Gastroesophageal sphincter (tissue), 4 donors: ENCODE measurements at regions not wholly inside any gene's neighbourhood (a gene's known extent, or its start where the extent isn't known, plus 50 kb on each side); places are given as distances from the start of the nearest gene placed in this dataset.

Experiments
- ATAC-seq: fragments of 150-250 bp; one replicate; pipeline ENCODE4 v1.9.1; 2016; ENCODE audit warnings: mild to moderate bottlenecking, moderate library complexity
- H3K27ac ChIP-seq, 4 donors: fragments of 200-600 bp; sonication (generic) in 3 of 4; 1 replicate in 3 of 4; 2 replicates in 1 of 4; pipeline ENCODE4 v1.5.1; 2016 to 2019
- H3K27me3 ChIP-seq: fragments of 200-600 bp; sonication (generic); one replicate; pipeline ENCODE4 v1.5.1; 2019
- H3K36me3 ChIP-seq, 2 donors: fragments of 200-600 bp; sonication (generic); one replicate each; pipeline ENCODE4 v1.5.1; 2019; ENCODE audit warnings: control low read depth in 1 of 2
- H3K4me1 ChIP-seq, 3 donors: fragments of 200-600 bp; sonication (generic); 1 replicate in 2 of 3; 2 replicates in 1 of 3; pipeline ENCODE4 v1.5.1; 2016 to 2019; ENCODE audit warnings: control low read depth in 2 of 3
- H3K4me3 ChIP-seq, 2 donors: fragments of 200-600 bp; sonication (generic); one replicate each; pipeline ENCODE4 v1.5.1; 2019; ENCODE audit warnings: mild to moderate bottlenecking in 1 of 2, moderate library complexity in 1 of 2
- H3K9me3 ChIP-seq, 3 donors: fragments of 200-600 bp; sonication (generic); one replicate each; pipeline ENCODE4 v1.5.1; 2017 to 2019; ENCODE audit warnings: control low read depth in 2 of 3
- CTCF ChIP-seq, 4 experiments: fragments of 200-600 bp in 2 of 4; fragments of 450-650 bp in 2 of 4; sonication (generic) in 1 of 4; IDR thresholded peaks; one replicate each; pipeline ENCODE4 v1.5.1; 2017 to 2019; ENCODE audit warnings: antibody characterized with exemption in 4 of 4, mild to moderate bottlenecking in 2 of 4, moderate library complexity in 2 of 4
- EP300 ChIP-seq: sonication (generic); formaldehyde crosslinking; IDR thresholded peaks from one replicate; pipeline ENCODE4 v1.6.1; 2017; ENCODE audit warnings: antibody characterized with exemption, mild to moderate bottlenecking
- POLR2A ChIP-seq, 2 donors: fragments of 450-650 bp; IDR thresholded peaks; one replicate each; pipeline ENCODE4 v1.6.1; 2017; ENCODE audit warnings: antibody characterized with exemption in 2 of 2, mild to moderate bottlenecking in 2 of 2, moderate library complexity in 1 of 2
- POLR2AphosphoS5 ChIP-seq: sonication (generic); formaldehyde crosslinking; IDR thresholded peaks from one replicate; pipeline ENCODE4 v1.6.1; 2017; ENCODE audit warnings: antibody characterized with exemption
- WGBS, 2 donors: methylation state at CpG; one replicate each; pipeline ENCODE4 v1.1.5; 2018; ENCODE audit warnings: low coverage in 1 of 2; 5-methylcytosine and 5-hydroxymethylcytosine counted together

GRCh38 chr22:26860301-26860700 lies 202.9 kb downstream of the MIAT start:
- no peaks in the 10 kb centered on the region for H3K27me3 ChIP-seq
- no peaks in the 10 kb centered on the region for H3K4me1 ChIP-seq
- no peaks in the 10 kb centered on the region for H3K9me3 ChIP-seq
- no peak overlapping the region for H3K4me3 ChIP-seq
- no peak overlapping the region for H3K27ac ChIP-seq
- ATAC-seq, result no peak
- TF ChIP-seq EP300 (no peak), CTCF (IDR thresholded peaks at IDR 0.05) (no peak), POLR2A (IDR thresholded peaks at IDR 0.05) (no peak), POLR2AphosphoS5 (no peak)
- WGBS, 2 donors, result 85 to 94% methylated on average over 3 of the region's 9 CpGs
- no peaks in the 10 kb centered on the region for H3K36me3 ChIP-seq

GRCh38 chr22:26865021-26865420 lies 207.6 kb downstream of the MIAT start:
- no peak overlapping the region for H3K4me3 ChIP-seq
- H3K27ac ChIP-seq, result no peak overlapping the region
- peaks cover 0 to 7% (median 0%) of the 10 kb centered on the region in 3 donors for H3K9me3 ChIP-seq
- no peaks in the 10 kb centered on the region for H3K4me1 ChIP-seq
- 86 to 100% methylated on average over 1 of the region's 1 CpG for WGBS, 2 donors
- no peak for TF ChIP-seq POLR2A (IDR thresholded peaks at IDR 0.05)
- TF ChIP-seq POLR2AphosphoS5, result no peak
- no peak for TF ChIP-seq CTCF (IDR thresholded peaks at IDR 0.05)
- no peak for TF ChIP-seq EP300
- H3K36me3 ChIP-seq, result peaks cover 0 to 10% of the 10 kb centered on the region in 2 donors
- ATAC-seq, result no peak
- no peaks in the 10 kb centered on the region for H3K27me3 ChIP-seq

- no peaks in the 10 kb centered on the region for H3K36me3 ChIP-seq
- 93 to 94% methylated on average over 4 of the region's 4 CpGs for WGBS, 2 donors
- no peak overlapping the region for H3K4me3 ChIP-seq
- ATAC-seq, result no peak
- H3K9me3 ChIP-seq, result no peaks in the 10 kb centered on the region
- peaks cover 0 to 13% (median 0%) of the 10 kb centered on the region in 3 donors for H3K4me1 ChIP-seq
- no peak overlapping the region for H3K27ac ChIP-seq
- TF ChIP-seq POLR2A (IDR thresholded peaks at IDR 0.05) (no peak), EP300 (no peak), CTCF (IDR thresholded peaks at IDR 0.05) (no peak)
- H3K27me3 ChIP-seq, result no peaks in the 10 kb centered on the region
Observed at GRCh38 chr22:26883393-26883792, 226.0 kb downstream of the MIAT start.

- no peaks in the 10 kb centered on the region for H3K36me3 ChIP-seq
- no peak overlapping the region for H3K4me3 ChIP-seq
- H3K27ac ChIP-seq, result no peak overlapping the region
- H3K27me3 ChIP-seq, result no peaks in the 10 kb centered on the region
- ATAC-seq, result no peak
- WGBS, 2 donors, result 67 to 80% methylated on average over 1 of the region's 7 CpGs
- peaks cover 0 to 13% (median 0%) of the 10 kb centered on the region in 3 donors for H3K4me1 ChIP-seq
- TF ChIP-seq POLR2AphosphoS5 (no peak), EP300 (no peak), POLR2A (IDR thresholded peaks at IDR 0.05) (no peak), CTCF (IDR thresholded peaks at IDR 0.05) (no peak)
- H3K9me3 ChIP-seq, result no peaks in the 10 kb centered on the region
Observed at GRCh38 chr22:26884921-26885320, 227.5 kb downstream of the MIAT start.

- Histone ChIP-seq H3K9me3 (no peaks in the 10 kb centered on the region), H3K4me1 (peaks cover 0 to 13% (median 0%) of the 10 kb centered on the region in 3 donors), H3K27ac (no peak overlapping the region), H3K36me3 (no peaks in the 10 kb centered on the region), H3K27me3 (no peaks in the 10 kb centered on the region), H3K4me3 (no peak overlapping the region)
- ATAC-seq, result no peak
- TF ChIP-seq CTCF (IDR thresholded peaks at IDR 0.05) (no peak), EP300 (no peak), POLR2AphosphoS5 (no peak), POLR2A (IDR thresholded peaks at IDR 0.05) (no peak)
- WGBS, 2 donors, result 0 to 100% methylated on average over 1 of the region's 2 CpGs
Observed at GRCh38 chr22:26885441-26886261, 228.3 kb downstream of the MIAT start.
